HG03135 (cell line): ENCODE measurements at regions not wholly inside any gene's neighbourhood (a gene's known extent, or its start where the extent isn't known, plus 50 kb on each side); places are given as distances from the start of the nearest gene placed in this dataset.

Source experiments
- ATAC-seq: cut with Tn5 transposase; IDR thresholded peaks from one replicate; pipeline ENCODE4 v1.9.1; 2021; ENCODE audit warnings: mild to moderate bottlenecking, moderate library complexity; ENCODE audit not compliant: unreplicated experiment

GRCh38 chr3:14335774-14336748 is 66.3 kb upstream of the SLC6A6 start:
- ATAC-seq: no peak

DNA sequence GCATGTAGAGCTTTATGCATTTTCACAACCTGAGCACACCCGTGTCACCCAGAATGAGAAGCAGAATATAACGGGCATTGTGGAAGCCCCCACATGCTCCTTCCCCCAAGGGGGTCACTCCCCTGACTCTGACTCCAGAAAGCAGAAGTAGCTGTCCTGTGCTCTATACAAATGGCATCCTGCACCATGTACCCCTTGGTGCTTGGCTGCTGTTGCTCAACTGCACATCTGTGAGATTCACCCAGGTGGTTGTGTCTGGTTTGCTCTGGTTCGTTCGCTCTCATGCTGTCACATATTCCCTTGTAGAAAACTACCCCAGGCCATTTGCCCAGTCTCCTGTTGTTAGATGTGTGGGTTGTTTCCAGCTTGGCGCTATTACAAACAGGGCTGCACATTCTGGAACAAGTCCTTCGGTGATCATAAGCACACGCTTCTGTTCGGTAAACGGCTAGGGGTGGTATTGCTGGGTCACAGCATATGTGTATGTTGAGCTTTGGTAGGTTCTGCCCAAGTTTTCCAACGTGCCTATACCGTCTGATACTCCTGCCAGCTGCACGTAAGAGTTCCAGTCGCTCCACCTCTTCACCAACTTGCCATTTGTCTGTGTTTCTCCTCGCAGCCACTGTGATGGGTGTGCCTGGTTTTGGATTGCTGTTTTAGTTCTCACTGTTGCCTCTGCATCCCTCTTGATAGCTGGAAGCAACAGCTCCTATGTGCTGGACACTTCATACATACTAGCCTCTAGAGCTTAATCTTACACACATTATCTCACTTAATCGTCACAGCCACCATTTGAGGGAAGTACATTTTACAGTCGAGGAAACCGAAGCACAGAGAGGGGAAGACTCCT is 65.4 kb upstream of the SLC6A6 start:
- ATAC-seq: no peak

- ATAC-seq: no peak
These were observed 64.6 kb upstream of the SLC6A6 start for GRCh38 chr3:14337828-14338227.

DNA sequence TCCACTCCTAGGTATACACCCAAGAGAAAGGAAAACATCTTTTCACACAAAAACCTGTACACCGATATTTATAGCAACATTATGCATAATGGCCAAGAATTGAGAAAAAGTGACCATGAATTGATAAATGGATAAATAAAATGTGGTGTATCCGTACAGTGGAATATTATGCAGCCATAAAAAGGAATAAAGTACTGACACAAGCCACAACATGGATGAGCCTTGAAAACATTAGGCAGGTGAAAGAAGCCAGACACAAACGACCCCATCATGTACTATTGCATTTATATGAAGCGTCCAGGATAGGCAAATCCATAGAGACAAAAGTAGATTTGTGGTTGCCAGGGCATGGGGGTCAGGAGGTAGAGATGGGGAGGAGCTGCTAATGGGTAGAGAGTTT is 64.2 kb upstream of the SLC6A6 start:
- no peak for ATAC-seq

GRCh38 chr3:14338898-14339458 is 63.4 kb upstream of the SLC6A6 start:
- no peak for ATAC-seq

- ATAC-seq: no peak
These were observed 61.3 kb upstream of the SLC6A6 start for GRCh38 chr3:14340960-14341708.

DNA sequence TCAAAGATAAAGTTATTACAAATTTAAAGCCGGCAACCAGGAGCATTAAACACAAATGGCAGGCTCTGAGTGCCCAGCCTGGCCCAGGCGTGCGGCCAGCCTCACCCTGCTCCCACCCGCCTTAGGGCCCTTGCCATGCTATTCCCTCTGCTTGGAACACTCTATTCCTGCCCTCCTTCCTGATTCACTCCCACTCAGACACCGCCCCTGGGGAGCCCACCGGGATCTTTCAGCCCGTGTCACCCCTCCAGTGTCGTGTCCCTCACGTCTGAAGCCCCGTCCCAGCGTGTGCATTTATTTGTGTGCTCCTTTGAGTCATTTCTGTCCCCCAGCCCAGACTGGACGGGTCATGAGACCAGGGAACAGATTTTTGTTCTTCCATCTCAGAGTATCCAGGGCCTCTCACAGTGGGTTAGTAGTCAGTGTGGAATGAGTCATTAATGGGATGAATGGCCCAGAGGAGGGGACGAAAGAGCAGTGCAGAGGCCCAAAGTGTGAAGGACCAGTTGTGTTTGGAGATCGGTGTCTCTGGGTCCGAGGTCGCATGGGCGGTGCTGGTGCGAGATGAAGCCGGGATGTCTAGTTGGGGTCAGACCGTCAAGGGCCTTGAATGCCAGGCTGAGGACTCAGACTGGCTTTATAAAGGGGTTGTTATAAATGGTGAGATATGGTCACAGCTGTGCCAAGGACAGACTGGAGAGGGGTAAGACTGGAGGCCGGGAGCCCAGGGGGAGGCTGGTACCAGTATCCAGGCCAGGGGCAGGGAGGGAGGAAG is 58.9 kb upstream of the SLC6A6 start:
- no peak for ATAC-seq

- no peak for ATAC-seq
These were observed 58.1 kb upstream of the SLC6A6 start for GRCh38 chr3:14344351-14344750.

DNA sequence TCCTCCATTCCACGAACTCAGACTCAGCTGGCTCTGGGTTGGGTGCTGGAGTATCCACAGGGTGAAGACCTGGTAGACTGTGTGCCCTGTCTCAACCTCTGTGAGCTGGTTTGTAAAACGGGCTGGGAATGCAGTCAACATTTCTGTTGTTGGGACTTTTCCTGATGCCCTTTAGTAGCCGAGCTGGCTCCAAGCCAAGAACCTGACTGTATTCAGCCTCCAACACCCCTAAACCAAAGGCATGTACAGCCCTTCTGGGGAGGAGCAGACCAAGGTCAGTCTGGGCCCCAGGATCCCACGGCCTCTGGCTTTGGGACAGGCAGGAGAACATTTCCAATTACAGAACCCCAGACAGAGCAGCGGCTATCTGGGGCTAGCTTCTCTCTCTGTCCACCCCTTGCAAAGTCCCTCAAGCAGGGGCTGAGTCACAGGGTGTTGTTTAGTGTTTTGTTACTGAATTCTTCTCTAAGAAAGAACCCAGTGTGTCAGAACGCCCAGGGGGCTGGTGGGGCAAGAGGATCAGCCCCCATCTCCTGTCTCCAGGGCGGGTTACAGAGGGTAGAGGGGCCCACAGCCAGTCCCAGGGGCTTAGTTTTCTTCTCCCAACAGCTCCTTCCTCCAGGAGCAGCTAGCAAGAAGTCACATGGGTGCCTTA is 56.8 kb upstream of the SLC6A6 start:
- ATAC-seq: no peak

GRCh38 chr3:14346191-14346590 is 56.2 kb upstream of the SLC6A6 start:
- no peak for ATAC-seq

- ATAC-seq: no peak
These were observed 55.8 kb upstream of the SLC6A6 start for GRCh38 chr3:14346642-14347041.

GRCh38 chr3:14347110-14347509 is 55.3 kb upstream of the SLC6A6 start:
- ATAC-seq: no peak

- ATAC-seq: no peak
These were observed 50.8 kb upstream of the SLC6A6 start for GRCh38 chr3:14351617-14352001.

- no peak for ATAC-seq
These were observed 50.3 kb upstream of the SLC6A6 start for GRCh38 chr3:14352002-14352627.
